Type B pancreatic cell (in vitro differentiated cells): ENCODE measurements at regions not wholly inside any gene's neighbourhood (a gene's known extent, or its start where the extent isn't known, plus 50 kb on each side); places are given as distances from the start of the nearest gene placed in this dataset.

Source experiments
- DNase-seq: peaks from one replicate; pipeline ENCODE4 v3.0.0; 2021; ENCODE audit warnings: mixed read lengths; ENCODE audit not compliant: unreplicated experiment; ENCODE audit errors: extremely low spot score
- H3K27ac Mint-ChIP-seq: 2 replicates; pipeline ENCODE4 v1.8.0; 2021; ENCODE audit warnings: mild to moderate bottlenecking, mixed read lengths
- H3K27me3 Mint-ChIP-seq: 2 replicates; pipeline ENCODE4 v1.8.0; 2021; ENCODE audit warnings: mixed read lengths
- H3K36me3 Mint-ChIP-seq: 2 replicates; pipeline ENCODE4 v1.8.0; 2021; ENCODE audit warnings: mixed read lengths
- H3K4me1 Mint-ChIP-seq: one replicate; pipeline ENCODE4 v1.8.0; 2021; ENCODE audit warnings: mixed read lengths; ENCODE audit not compliant: unreplicated experiment
- H3K4me3 Mint-ChIP-seq: 2 replicates; pipeline ENCODE4 v1.8.0; 2021; ENCODE audit warnings: mild to moderate bottlenecking, mixed read lengths
- H3K9me3 Mint-ChIP-seq: 2 replicates; pipeline ENCODE4 v1.8.0; 2021; ENCODE audit warnings: mixed read lengths
- TF ChIP-seq, protein P1 (sequence below): fragments of 200-600 bp; sonication (generic); conservative IDR thresholded peaks from 2 replicates; pipeline ENCODE4 v1.5.0; 2021; ENCODE audit warnings: antibody characterized with exemption, mild to moderate bottlenecking

DNA sequence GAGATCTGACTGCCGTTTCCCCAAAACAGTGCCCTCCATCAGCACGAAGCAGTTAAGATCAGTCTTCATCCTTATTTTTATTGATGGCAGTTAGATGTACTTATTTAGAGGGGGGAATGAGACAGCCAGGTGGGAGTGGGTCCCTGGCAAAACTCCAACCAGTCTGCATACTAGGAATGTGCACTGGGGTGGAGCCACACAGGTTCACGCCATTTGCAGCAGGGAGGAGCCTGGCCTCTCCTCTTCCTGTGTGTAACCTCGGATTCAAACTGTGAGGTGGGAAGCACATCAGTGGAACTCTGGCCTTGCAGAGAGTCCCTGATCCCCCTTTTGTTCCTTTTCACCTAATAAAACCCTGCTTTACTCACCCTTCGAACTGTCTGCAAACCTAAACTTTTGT is 987.7 kb upstream of the GRIA3 start:
- H3K9me3 Mint-ChIP-seq: no peaks in the 10 kb centered on the region
- no peak overlapping the region for H3K27ac Mint-ChIP-seq
- DNase-seq: no peak
- H3K4me1 Mint-ChIP-seq: no peaks in the 10 kb centered on the region
- TF ChIP-seq, protein P1, sequence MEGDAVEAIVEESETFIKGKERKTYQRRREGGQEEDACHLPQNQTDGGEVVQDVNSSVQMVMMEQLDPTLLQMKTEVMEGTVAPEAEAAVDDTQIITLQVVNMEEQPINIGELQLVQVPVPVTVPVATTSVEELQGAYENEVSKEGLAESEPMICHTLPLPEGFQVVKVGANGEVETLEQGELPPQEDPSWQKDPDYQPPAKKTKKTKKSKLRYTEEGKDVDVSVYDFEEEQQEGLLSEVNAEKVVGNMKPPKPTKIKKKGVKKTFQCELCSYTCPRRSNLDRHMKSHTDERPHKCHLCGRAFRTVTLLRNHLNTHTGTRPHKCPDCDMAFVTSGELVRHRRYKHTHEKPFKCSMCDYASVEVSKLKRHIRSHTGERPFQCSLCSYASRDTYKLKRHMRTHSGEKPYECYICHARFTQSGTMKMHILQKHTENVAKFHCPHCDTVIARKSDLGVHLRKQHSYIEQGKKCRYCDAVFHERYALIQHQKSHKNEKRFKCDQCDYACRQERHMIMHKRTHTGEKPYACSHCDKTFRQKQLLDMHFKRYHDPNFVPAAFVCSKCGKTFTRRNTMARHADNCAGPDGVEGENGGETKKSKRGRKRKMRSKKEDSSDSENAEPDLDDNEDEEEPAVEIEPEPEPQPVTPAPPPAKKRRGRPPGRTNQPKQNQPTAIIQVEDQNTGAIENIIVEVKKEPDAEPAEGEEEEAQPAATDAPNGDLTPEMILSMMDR: no peak
- no peaks in the 10 kb centered on the region for H3K27me3 Mint-ChIP-seq
- no peak overlapping the region for H3K4me3 Mint-ChIP-seq
- H3K36me3 Mint-ChIP-seq: no peaks in the 10 kb centered on the region

DNA sequence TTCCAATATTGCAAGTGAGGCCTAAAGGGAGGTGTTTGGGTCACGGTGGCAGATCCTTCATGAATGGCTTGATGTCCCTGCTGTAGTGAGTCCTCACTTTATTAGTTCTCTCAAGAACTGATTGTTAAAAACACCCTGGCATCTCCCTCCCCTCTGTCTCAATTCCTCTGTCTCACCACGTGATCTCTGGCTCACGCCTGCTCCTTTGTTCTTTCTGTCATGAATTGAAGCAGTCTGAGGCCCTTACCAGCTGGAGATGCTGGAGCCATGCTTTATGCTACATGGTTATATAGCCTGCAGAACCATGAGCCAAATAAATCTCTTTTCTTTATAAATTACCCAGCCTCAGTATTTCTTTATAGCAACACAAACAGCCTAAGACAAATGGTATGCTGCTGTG is 980.7 kb upstream of the GRIA3 start:
- H3K36me3 Mint-ChIP-seq: no peaks in the 10 kb centered on the region
- H3K9me3 Mint-ChIP-seq: no peaks in the 10 kb centered on the region
- H3K4me1 Mint-ChIP-seq: no peaks in the 10 kb centered on the region
- no peaks in the 10 kb centered on the region for H3K27me3 Mint-ChIP-seq
- H3K27ac Mint-ChIP-seq: no peak overlapping the region
- TF ChIP-seq, protein P1: no peak
- no peak for DNase-seq
- H3K4me3 Mint-ChIP-seq: no peak overlapping the region

DNA sequence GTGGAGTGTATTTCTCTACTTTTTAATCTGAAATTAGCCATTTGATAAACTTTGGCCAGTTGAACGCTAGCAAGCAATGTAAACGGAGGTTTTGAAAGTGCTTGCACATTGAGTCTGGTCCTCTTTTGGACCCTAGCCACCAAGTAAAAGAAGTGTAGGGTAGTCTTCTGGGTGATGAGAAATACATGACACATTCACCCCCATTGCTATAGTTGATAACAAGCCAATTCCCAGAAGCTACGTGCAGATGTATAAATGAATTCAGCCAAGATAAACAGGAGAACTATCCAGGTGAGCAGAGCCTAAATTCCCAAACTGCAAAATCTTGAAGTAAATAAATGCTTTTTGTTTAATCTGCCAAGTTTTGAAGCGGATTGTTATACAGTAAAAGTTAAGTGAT is 965.4 kb upstream of the GRIA3 start:
- Mint-ChIP-seq H3K36me3 (no peaks in the 10 kb centered on the region), H3K4me1 (no peaks in the 10 kb centered on the region), H3K27ac (no peak overlapping the region), H3K27me3 (peaks cover 41% of the 10 kb centered on the region), H3K4me3 (no peak overlapping the region), H3K9me3 (peaks cover 5% of the 10 kb centered on the region)
- DNase-seq: no peak
- TF ChIP-seq, protein P1: no peak

DNA sequence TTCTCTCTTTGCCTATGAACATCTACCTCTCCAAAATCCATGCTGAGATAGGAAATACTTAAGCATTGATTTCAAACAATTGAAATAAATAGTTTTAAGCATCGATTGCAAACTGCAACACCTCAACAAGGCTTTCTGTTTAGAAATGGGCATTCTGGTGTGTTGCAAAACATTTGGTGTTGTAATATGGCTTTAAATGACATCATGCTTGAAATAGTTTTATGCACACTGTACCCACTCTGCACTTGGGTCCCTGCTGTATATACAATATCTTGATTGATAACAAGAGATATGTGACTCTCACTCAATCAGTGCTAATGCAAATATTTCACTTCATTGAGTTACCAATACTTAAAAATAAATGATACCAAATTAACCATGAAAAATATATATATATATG is 964.9 kb upstream of the GRIA3 start:
- H3K27ac Mint-ChIP-seq: no peak overlapping the region
- H3K4me1 Mint-ChIP-seq: no peaks in the 10 kb centered on the region
- H3K9me3 Mint-ChIP-seq: peaks cover 5% of the 10 kb centered on the region
- DNase-seq: no peak
- H3K27me3 Mint-ChIP-seq: peaks cover 47% of the 10 kb centered on the region
- TF ChIP-seq, protein P1: no peak
- no peak overlapping the region for H3K4me3 Mint-ChIP-seq
- H3K36me3 Mint-ChIP-seq: no peaks in the 10 kb centered on the region

DNA sequence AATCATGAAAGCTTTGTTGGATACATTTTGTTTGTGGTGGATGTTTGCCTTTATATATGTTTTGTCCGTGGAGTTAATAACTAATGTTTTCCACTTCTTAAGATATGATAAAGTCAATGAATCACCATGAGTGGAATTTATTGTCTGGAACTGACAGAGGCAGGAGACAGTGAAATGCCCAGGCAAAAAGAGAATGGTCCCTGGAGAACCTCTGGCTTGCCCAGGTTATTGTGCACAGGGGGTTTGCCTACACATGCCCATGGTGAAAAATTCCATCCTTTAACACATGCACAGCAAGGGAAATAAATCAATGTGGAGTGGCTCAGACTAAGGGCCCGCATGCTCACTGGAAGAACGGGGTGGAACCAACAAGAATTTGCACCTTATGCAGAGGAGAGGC is 964.3 kb upstream of the GRIA3 start:
- peaks cover 52% of the 10 kb centered on the region for H3K27me3 Mint-ChIP-seq
- H3K4me3 Mint-ChIP-seq: no peak overlapping the region
- H3K9me3 Mint-ChIP-seq: peaks cover 5% of the 10 kb centered on the region
- DNase-seq: no peak
- TF ChIP-seq, protein P1: no peak
- H3K4me1 Mint-ChIP-seq: no peaks in the 10 kb centered on the region
- no peaks in the 10 kb centered on the region for H3K36me3 Mint-ChIP-seq
- no peak overlapping the region for H3K27ac Mint-ChIP-seq
